ENCODE measurements at regions not wholly inside any gene's neighbourhood (a gene's known extent, or its start where the extent isn't known, plus 50 kb on each side); places are given as distances from the start of the nearest gene placed in this dataset.
"Not testable (repeated sequence)": the region's sequence is repeated elsewhere in the genome, so short reads cannot be mapped to it uniquely, and the experiment has no call there.

DNA sequence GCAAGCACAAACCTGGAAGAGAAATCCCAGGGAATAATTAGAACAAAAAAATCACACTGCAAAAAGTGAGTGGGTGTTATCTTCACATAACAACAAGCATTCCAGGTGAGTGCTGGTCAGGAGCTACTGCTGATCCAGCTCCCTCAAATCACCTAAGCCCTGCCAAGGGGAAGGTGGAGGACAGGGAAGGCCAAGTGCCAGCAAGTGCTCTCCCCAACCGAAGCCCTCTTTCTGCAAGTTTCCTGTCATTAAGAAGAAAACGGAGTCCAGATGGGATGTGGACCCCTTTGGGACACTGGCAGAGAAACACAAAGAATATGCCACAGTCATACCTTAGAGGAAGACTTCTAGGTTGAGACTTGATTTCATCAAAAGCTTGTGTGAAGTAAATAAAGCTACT, 933.0 kb upstream of the ZNF722 start:
- DNase-seq (ENCODE audit: low read depth): no peak
- TF ChIP-seq MYC (IDR thresholded peaks at IDR 0.05; ENCODE audit: low read depth, low read length) (no peak), POLR2A (IDR thresholded peaks at IDR 0.05; ENCODE audit: extremely low read depth, insufficient read length) (no peak)
- TF ChIP-seq, protein P1, sequence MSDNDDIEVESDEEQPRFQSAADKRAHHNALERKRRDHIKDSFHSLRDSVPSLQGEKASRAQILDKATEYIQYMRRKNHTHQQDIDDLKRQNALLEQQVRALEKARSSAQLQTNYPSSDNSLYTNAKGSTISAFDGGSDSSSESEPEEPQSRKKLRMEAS (IDR thresholded peaks at IDR 0.05; ENCODE audit: low read depth, low read length): no peak
- TF ChIP-seq, protein P2, sequence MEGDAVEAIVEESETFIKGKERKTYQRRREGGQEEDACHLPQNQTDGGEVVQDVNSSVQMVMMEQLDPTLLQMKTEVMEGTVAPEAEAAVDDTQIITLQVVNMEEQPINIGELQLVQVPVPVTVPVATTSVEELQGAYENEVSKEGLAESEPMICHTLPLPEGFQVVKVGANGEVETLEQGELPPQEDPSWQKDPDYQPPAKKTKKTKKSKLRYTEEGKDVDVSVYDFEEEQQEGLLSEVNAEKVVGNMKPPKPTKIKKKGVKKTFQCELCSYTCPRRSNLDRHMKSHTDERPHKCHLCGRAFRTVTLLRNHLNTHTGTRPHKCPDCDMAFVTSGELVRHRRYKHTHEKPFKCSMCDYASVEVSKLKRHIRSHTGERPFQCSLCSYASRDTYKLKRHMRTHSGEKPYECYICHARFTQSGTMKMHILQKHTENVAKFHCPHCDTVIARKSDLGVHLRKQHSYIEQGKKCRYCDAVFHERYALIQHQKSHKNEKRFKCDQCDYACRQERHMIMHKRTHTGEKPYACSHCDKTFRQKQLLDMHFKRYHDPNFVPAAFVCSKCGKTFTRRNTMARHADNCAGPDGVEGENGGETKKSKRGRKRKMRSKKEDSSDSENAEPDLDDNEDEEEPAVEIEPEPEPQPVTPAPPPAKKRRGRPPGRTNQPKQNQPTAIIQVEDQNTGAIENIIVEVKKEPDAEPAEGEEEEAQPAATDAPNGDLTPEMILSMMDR (IDR thresholded peaks at IDR 0.05; ENCODE audit: low read depth, low read length): no peak

DNA sequence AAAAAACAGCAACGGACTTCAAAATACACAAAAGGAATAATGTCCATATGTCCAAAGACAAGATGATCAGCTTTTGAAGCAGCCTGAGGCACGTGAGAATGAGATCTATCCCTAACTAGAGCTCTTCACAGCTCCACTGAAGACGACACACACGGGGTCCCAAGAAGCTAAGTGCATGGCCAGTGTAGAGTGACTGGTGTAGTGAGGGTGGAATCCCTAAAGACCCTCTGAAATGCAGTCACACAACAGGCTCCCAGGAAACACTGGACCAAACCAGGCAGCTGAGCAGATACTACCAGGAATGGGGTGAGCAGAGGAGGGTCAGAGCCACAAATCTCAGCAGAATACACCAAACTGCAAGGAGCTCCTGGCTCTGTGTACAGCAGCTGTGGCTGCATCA, 932.4 kb upstream of the ZNF722 start:
- DNase-seq (ENCODE audit: low read depth); H3K4me3 ChIP-seq (ENCODE audit: low read depth, low read length): not testable (repeated sequence)

More for the DNA sequence above, 933.0 kb upstream of the ZNF722 start:
- no peak overlapping the region for H3K4me3 ChIP-seq (ENCODE audit: low read depth, low read length)

DNA sequence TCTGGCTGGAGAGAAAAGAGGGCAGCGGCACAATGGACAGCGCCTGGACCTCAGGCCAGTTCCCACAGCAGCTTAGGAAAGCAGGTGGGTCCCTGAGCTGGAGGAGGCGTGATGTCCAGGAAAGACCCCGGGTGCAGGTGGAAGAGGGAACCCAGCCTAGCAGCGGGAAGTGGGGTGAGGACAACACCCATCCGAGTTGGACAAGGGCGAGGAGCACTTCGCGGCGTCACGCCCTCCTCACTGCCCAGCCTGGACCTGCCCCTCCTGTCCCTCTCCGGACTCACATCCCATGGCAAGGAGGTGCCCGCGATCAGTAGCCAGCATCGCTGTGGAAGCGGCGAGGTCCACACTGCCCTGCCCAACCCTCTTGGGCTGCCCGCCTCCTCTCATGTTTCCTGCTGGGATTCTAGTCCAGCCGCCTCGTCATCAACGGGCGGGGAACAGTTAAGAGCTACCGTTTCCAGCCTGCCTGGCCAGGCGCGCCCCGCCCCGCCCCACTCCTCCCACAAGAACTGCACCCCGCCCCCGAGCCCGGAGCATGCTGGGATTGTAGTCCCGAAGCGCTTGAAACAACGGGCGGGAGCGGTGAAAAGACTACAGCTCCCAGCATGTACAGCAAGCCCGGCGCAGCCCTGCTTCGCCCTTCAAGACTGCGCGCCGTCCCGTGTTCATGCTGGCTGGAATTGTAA, 930.6 kb upstream of the ZNF722 start:
- H3K4me3 ChIP-seq (ENCODE audit: low read depth, low read length): no peak overlapping the region
- TF ChIP-seq MYC (IDR thresholded peaks at IDR 0.05; ENCODE audit: low read depth, low read length) (no peak), POLR2A (IDR thresholded peaks at IDR 0.05; ENCODE audit: extremely low read depth, insufficient read length) (no peak)
- no peak for DNase-seq (ENCODE audit: low read depth)

DNA sequence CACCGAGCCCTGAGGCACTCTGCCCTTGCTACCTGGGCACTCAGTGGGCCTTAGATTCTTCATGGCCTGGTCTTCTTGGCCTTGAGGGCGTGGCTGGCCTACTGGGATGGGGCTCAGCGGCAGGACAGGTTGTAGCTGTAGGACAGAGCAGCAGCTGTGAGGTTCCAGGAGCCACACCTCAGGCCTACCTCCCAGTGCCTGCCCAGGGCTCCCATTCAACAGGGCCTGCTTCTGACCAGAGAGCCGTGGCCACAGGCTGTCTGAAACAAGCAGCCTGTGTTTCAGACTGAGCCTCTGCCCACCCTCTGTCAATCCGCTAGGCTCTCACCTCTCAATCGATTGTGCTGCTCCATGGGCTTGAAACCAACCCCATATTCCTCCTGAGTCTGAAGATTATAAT, 928.0 kb upstream of the ZNF722 start:
- no peak for DNase-seq (ENCODE audit: low read depth)
- TF ChIP-seq MYC (IDR thresholded peaks at IDR 0.05; ENCODE audit: low read depth, low read length) (no peak), POLR2A (IDR thresholded peaks at IDR 0.05; ENCODE audit: extremely low read depth, insufficient read length) (no peak)
- TF ChIP-seq, protein P1 (IDR thresholded peaks at IDR 0.05; ENCODE audit: low read depth, low read length): no peak
- TF ChIP-seq, protein P2 (IDR thresholded peaks at IDR 0.05; ENCODE audit: low read depth, low read length): no peak
- H3K4me3 ChIP-seq (ENCODE audit: low read depth, low read length): no peak overlapping the region

DNA sequence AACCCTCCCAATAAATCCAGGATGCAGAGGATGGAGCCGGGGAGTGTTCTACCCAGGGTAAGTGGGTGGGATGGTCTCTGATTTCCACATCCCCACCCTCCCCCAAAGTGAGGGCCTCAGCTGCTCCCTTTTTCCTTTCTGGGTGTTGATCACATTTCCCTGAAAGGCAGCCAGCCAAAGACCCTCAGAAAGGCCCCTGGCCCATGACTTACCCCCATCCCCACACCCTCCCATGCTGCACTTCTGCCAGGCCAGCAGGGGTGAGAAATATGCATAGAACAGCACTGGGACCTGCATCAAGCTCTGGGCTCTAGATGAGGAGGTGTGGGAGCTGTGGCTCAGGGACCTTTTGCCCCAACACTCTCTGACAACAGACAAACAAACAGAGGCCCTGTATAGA, 927.3 kb upstream of the ZNF722 start:
- H3K4me3 ChIP-seq (ENCODE audit: low read depth, low read length): no peak overlapping the region
- TF ChIP-seq, protein P2 (IDR thresholded peaks at IDR 0.05; ENCODE audit: low read depth, low read length): no peak
- TF ChIP-seq, protein P1 (IDR thresholded peaks at IDR 0.05; ENCODE audit: low read depth, low read length): no peak
- no peak for TF ChIP-seq POLR2A (IDR thresholded peaks at IDR 0.05; ENCODE audit: extremely low read depth, insufficient read length)
- TF ChIP-seq MYC (IDR thresholded peaks at IDR 0.05; ENCODE audit: low read depth, low read length): no peak
- no peak for DNase-seq (ENCODE audit: low read depth)

DNA sequence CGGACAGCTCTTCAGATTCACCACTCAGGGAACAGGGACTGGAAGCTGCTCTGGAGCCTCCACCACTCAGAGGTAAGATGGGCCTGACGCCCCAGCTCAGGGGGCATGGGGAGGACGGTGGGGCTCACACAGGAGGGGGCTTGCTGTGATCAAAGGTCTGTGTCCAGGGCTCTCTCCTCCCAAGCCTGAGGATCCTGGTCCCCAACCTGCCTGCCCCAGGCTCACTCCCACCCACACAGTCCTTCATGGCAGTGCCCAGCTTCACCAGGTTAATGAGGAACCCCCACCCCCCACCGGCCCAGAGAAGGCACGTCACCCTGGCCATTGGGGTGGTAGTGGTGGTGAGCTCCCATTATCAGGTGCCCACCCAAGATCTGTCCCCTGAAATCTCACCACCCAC, 926.7 kb upstream of the ZNF722 start:
- no peak overlapping the region for H3K4me3 ChIP-seq (ENCODE audit: low read depth, low read length)
- no peak for TF ChIP-seq MYC (IDR thresholded peaks at IDR 0.05; ENCODE audit: low read depth, low read length)
- TF ChIP-seq, protein P1 (IDR thresholded peaks at IDR 0.05; ENCODE audit: low read depth, low read length): no peak
- TF ChIP-seq, protein P2 (IDR thresholded peaks at IDR 0.05; ENCODE audit: low read depth, low read length): no peak
- no peak for TF ChIP-seq POLR2A (IDR thresholded peaks at IDR 0.05; ENCODE audit: extremely low read depth, insufficient read length)
- DNase-seq (ENCODE audit: low read depth): no peak

DNA sequence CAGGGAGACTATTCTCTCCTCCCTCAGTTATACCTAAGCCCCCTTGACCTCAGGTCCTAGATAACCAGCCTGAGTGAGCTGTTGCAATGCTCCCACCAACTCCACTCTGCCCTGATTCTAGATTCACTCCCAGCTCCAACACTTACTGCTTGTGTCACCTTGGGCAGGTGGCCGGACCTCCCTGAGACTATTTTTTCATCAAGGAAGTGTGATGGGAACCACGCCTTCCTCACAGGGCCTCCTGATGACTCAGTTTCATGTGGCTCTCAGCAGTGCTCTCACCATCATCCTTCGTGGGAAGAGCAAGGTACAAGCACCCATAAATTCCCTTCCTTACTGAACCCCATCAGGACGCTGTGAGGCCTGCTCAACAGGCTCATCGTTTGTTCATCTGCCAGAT, 925.8 kb upstream of the ZNF722 start:
- TF ChIP-seq, protein P2 (IDR thresholded peaks at IDR 0.05; ENCODE audit: low read depth, low read length): no peak
- no peak for TF ChIP-seq POLR2A (IDR thresholded peaks at IDR 0.05; ENCODE audit: extremely low read depth, insufficient read length)
- TF ChIP-seq, protein P1 (IDR thresholded peaks at IDR 0.05; ENCODE audit: low read depth, low read length): no peak
- no peak for TF ChIP-seq MYC (IDR thresholded peaks at IDR 0.05; ENCODE audit: low read depth, low read length)
- no peak for DNase-seq (ENCODE audit: low read depth)
- H3K4me3 ChIP-seq (ENCODE audit: low read depth, low read length): no peak overlapping the region
